Suprapubic skin (tissue), 3 donors: ENCODE measurements at regions not wholly inside any gene's neighbourhood (a gene's known extent, or its start where the extent isn't known, plus 50 kb on each side); places are given as distances from the start of the nearest gene placed in this dataset.

Source experiments
- POLR2A ChIP-seq, 2 donors: fragments of 450-650 bp; IDR thresholded peaks; one replicate each; pipeline ENCODE4 v1.6.1; 2017; ENCODE audit warnings: antibody characterized with exemption in 2 of 2, mild to moderate bottlenecking in 2 of 2, moderate library complexity in 2 of 2
- TF ChIP-seq, protein P1 (sequence below), 2 donors: fragments of 200-600 bp in 1 of 2; fragments of 450-650 bp in 1 of 2; sonication (generic) in 1 of 2; IDR thresholded peaks; one replicate each; pipeline ENCODE4 v1.5.1; 2016 to 2019; ENCODE audit warnings: antibody characterized with exemption in 2 of 2, mild to moderate bottlenecking in 1 of 2, moderate library complexity in 1 of 2

DNA sequence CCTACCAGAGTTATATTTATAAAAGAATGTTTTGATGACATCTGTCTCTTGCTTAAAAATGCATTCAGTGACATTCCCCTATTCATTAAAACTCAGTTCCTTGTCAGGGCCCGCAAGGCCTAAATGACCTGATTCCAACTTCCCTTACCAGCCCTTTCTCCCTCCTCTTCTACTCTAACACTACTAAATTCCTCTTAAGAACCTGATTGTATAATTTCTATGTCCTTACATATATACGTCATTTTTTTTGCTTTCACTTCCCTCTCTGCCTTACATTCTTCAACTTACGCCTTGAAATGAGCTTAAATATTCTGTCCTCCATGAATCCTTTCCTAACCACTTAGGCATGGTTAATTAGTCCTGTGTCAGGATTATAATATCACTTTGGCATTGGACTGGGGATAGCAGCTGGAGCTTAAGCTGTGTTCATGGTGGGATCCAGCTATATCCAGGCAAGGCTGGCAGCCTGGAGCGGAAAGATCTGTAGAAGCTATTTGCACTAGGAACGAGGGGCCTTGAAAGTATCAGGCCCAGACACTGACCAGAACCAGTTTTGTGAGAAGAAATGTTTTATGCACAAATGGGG lies 360.2 kb upstream of the PTBP2 start:
- TF ChIP-seq, protein P1, sequence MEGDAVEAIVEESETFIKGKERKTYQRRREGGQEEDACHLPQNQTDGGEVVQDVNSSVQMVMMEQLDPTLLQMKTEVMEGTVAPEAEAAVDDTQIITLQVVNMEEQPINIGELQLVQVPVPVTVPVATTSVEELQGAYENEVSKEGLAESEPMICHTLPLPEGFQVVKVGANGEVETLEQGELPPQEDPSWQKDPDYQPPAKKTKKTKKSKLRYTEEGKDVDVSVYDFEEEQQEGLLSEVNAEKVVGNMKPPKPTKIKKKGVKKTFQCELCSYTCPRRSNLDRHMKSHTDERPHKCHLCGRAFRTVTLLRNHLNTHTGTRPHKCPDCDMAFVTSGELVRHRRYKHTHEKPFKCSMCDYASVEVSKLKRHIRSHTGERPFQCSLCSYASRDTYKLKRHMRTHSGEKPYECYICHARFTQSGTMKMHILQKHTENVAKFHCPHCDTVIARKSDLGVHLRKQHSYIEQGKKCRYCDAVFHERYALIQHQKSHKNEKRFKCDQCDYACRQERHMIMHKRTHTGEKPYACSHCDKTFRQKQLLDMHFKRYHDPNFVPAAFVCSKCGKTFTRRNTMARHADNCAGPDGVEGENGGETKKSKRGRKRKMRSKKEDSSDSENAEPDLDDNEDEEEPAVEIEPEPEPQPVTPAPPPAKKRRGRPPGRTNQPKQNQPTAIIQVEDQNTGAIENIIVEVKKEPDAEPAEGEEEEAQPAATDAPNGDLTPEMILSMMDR (IDR thresholded peaks at IDR 0.05) = no peak
- no peak for TF ChIP-seq POLR2A (IDR thresholded peaks at IDR 0.05)
